A549 (cell line): ENCODE measurements at regions not wholly inside any gene's neighbourhood (a gene's known extent, or its start where the extent isn't known, plus 50 kb on each side); places are given as distances from the start of the nearest gene placed in this dataset.

ENCODE experiments used
- ATAC-seq, 2 experiments: fragments of 200-7000 bp in 1 of 2; fragments of >200 bp in 1 of 2; cut with Nextera tagmentation in 1 of 2; cut with Tn5 transposase in 1 of 2; 3 replicates each; pipeline versions ENCODE4 v1.8.0 to v1.9.1; 2018 to 2020; ENCODE audit warnings: mild to moderate bottlenecking in 1 of 2, moderate library complexity in 1 of 2
- CTCF ChIA-PET: fragments of 300-600 bp; sonication (Branson Sonifier 250); formaldehyde crosslinking; extraction: SDS; loops from one replicate; lab custom pipeline; 2021; ENCODE audit warnings: antibody characterized with exemption, inconsistent platforms; lab: Yijun Ruan, JAX
- POLR2A ChIA-PET: fragments of 350-600 bp; formaldehyde crosslinking; extraction: SDS; loops from one replicate; lab custom pipeline; 2021; ENCODE audit warnings: antibody characterized with exemption, inconsistent platforms; lab: Yijun Ruan, JAX
- DNase-seq, 2 experiments: peaks; one replicate each; pipeline versions ENCODE4 v3.0.0 to v3.0.0-alpha.2; 2011 to 2016; ENCODE audit warnings: low read depth in 1 of 2, low spot score in 1 of 2
- FAIRE-seq: peaks from 2 replicates; lab custom pipeline; 2011; peaks lifted over from hg19 to GRCh38; lab: Jason Lieb, UNC
- H3K27ac ChIP-seq, 2 experiments: fragments of >200 bp; sonication (Bioruptor Twin); formaldehyde crosslinking; 3 replicates each; pipeline ENCODE4 v1.5.1; 2016 to 2017
- H3K4me1 ChIP-seq: fragments of >200 bp; sonication (Bioruptor Twin); formaldehyde crosslinking; 3 replicates; pipeline ENCODE4 v1.6.1; 2016
- H3K4me2 ChIP-seq: fragments of >200 bp; sonication (Bioruptor Twin); formaldehyde crosslinking; 3 replicates; pipeline ENCODE4 v1.6.1; 2016
- H3K4me3 ChIP-seq: fragments of >200 bp; sonication (Bioruptor Twin); formaldehyde crosslinking; 3 replicates; pipeline ENCODE4 v1.5.1; 2016
- H3K9me3 ChIP-seq: fragments of >200 bp; sonication (Bioruptor Twin); formaldehyde crosslinking; 3 replicates; pipeline ENCODE4 v1.6.1; 2016
- BCL3 ChIP-seq: fragments of >200 bp; sonication (Bioruptor Twin); formaldehyde crosslinking; IDR thresholded peaks from 3 replicates; pipeline ENCODE4 v1.6.1; 2016
- BHLHE40 ChIP-seq: IDR thresholded peaks from 2 replicates; pipeline ENCODE4 v1.6.1; 2012; ENCODE audit warnings: low read depth, low read length, inconsistent platforms
- CBX2 ChIP-seq: fragments of 200-600 bp; sonication (generic); IDR thresholded peaks from 2 replicates; pipeline ENCODE4 v1.6.1; 2016; ENCODE audit warnings: low read depth, mild to moderate bottlenecking, borderline replicate concordance
- CHD4 ChIP-seq: fragments of 200-600 bp; sonication (generic); IDR thresholded peaks from 2 replicates; pipeline ENCODE4 v1.6.1; 2016; ENCODE audit warnings: antibody characterized with exemption, mild to moderate bottlenecking, borderline replicate concordance
- EP300 ChIP-seq, 2 experiments: fragments of >200 bp; sonication (Bioruptor Twin); formaldehyde crosslinking; IDR thresholded peaks; 2 replicates in 1 of 2; 3 replicates in 1 of 2; pipeline ENCODE4 v1.6.1; 2016 to 2017
- ESRRA ChIP-seq: fragments of 150-350 bp; IDR thresholded peaks from 2 replicates; pipeline ENCODE4 v1.6.1; 2014; ENCODE audit warnings: mild to moderate bottlenecking, low read length, borderline replicate concordance
- FOXS1 ChIP-seq: fragments of 250-450 bp; sonication (Bioruptor Pico); IDR thresholded peaks from 2 replicates; pipeline ENCODE4 v1.5.0; 2020; ENCODE audit warnings: mild to moderate bottlenecking, moderate library complexity
- GATA3 ChIP-seq: IDR thresholded peaks from 2 replicates; pipeline ENCODE4 v1.6.1; 2012; ENCODE audit warnings: borderline replicate concordance
- HDAC2 ChIP-seq: fragments of 200-600 bp; sonication (generic); IDR thresholded peaks from 2 replicates; pipeline ENCODE4 v1.6.1; 2016
- HMGXB4 ChIP-seq: fragments of 250-450 bp; sonication (Bioruptor Pico); IDR thresholded peaks from 2 replicates; pipeline ENCODE4 v1.5.0; 2021; ENCODE audit warnings: mild to moderate bottlenecking, moderate library complexity, borderline replicate concordance
- HOXA7 ChIP-seq: fragments of 250-450 bp; sonication (Bioruptor Pico); IDR thresholded peaks from 2 replicates; pipeline ENCODE4 v1.5.0; 2020; ENCODE audit warnings: mild to moderate bottlenecking, moderate library complexity
- KDM5A ChIP-seq: fragments of 200-600 bp; sonication (generic); IDR thresholded peaks from 2 replicates; pipeline ENCODE4 v1.6.1; 2016; ENCODE audit warnings: antibody characterized with exemption, mild to moderate bottlenecking
- MAFK ChIP-seq: fragments of 450-650 bp; IDR thresholded peaks from 2 replicates; pipeline ENCODE4 v1.6.1; 2014; ENCODE audit not compliant: partially characterized antibody
- NFE2L2 ChIP-seq: fragments of 150-350 bp; conservative IDR thresholded peaks from 2 replicates; pipeline ENCODE4 v1.6.1; 2014; ENCODE audit warnings: low read length
- NPAS2 ChIP-seq: fragments of 250-450 bp; sonication (Bioruptor Pico); IDR thresholded peaks from 2 replicates; pipeline ENCODE4 v1.8.0; 2022; ENCODE audit warnings: mild to moderate bottlenecking, moderate library complexity, borderline replicate concordance
- PHF8 ChIP-seq: fragments of 200-600 bp; sonication (generic); IDR thresholded peaks from 2 replicates; pipeline ENCODE4 v1.6.1; 2016; ENCODE audit warnings: low read depth, mild to moderate bottlenecking, antibody characterized with exemption, moderate library complexity, borderline replicate concordance
- RAD21 ChIP-seq, 2 experiments: fragments of >200 bp in 1 of 2; sonication (Bioruptor Twin) in 1 of 2; formaldehyde crosslinking in 1 of 2; IDR thresholded peaks in 1 of 2; conservative IDR thresholded peaks in 1 of 2; 2 replicates in 1 of 2; 3 replicates in 1 of 2; pipeline ENCODE4 v1.6.1; 2012 to 2018; ENCODE audit warnings: inconsistent platforms in 1 of 2
- SMC3 ChIP-seq: fragments of >200 bp; sonication (Bioruptor Twin); formaldehyde crosslinking; IDR thresholded peaks from 3 replicates; pipeline ENCODE4 v1.6.1; 2018; ENCODE audit warnings: inconsistent platforms
- SREBF2 ChIP-seq: fragments of 450-650 bp; IDR thresholded peaks from 2 replicates; pipeline ENCODE4 v1.6.1; 2014; ENCODE audit warnings: mild to moderate bottlenecking, moderate library complexity
- TP53 ChIP-seq: fragments of 250-450 bp; sonication (Bioruptor Pico); IDR thresholded peaks from 2 replicates; pipeline ENCODE4 v1.5.0; 2021; ENCODE audit warnings: mild to moderate bottlenecking, moderate library complexity
- USF2 ChIP-seq: fragments of 450-650 bp; IDR thresholded peaks from 2 replicates; pipeline ENCODE4 v1.6.1; 2014; ENCODE audit warnings: antibody characterized with exemption
- ZC3H11A ChIP-seq: fragments of 450-650 bp; IDR thresholded peaks from 2 replicates; pipeline ENCODE4 v1.6.1; 2014; ENCODE audit warnings: antibody characterized with exemption, mild to moderate bottlenecking
- WGBS: methylation state at CpG from one replicate; pipeline ENCODE4 v1.1.6; 2017; ENCODE audit errors: missing lambda C conversion rate; 5-methylcytosine and 5-hydroxymethylcytosine counted together

- ChIA-PET CTCF (no interaction called here), POLR2A (no interaction called here)
- DNase-seq (no peak), ATAC-seq (no peak), FAIRE-seq (no peak)
- H3K27ac ChIP-seq: no peak overlapping the region
- no peaks in the 10 kb centered on the region; the same call in 2 of the 3 replicates for H3K9me3 ChIP-seq
- H3K4me2 ChIP-seq: no peak overlapping the region
- no peak overlapping the region for H3K4me3 ChIP-seq
- TF ChIP-seq HOXA7 (CRISPR knock-in tag): no peak
- TF ChIP-seq PHF8: no peak
- no peak for TF ChIP-seq NPAS2 (CRISPR knock-in tag)
- TF ChIP-seq EP300 (IDR thresholded peaks at IDR 0.05): no peak
- TF ChIP-seq FOXS1 (CRISPR knock-in tag): no peak
- no peak for TF ChIP-seq SREBF2
- TF ChIP-seq CHD4: no peak
- no peak for TF ChIP-seq MAFK
- no peak for TF ChIP-seq KDM5A
- no peak for TF ChIP-seq BHLHE40
- TF ChIP-seq RAD21 (conservative IDR thresholded peaks at IDR 0.05 in 1 of 2, IDR thresholded peaks at IDR 0.05 in 1 of 2): no peak
- TF ChIP-seq USF2: no peak
- TF ChIP-seq BCL3: no peak
- WGBS: 30% methylated on average over 11 of the region's 11 CpGs
- H3K4me1 ChIP-seq: no peaks in the 10 kb centered on the region
Measured at GRCh38 chr10:42883993-42884983, 101.7 kb downstream of the BMS1 start.

- TF ChIP-seq TP53 (no peak), SMC3 (no peak), ZC3H11A (no peak), NPAS2 (CRISPR knock-in tag) (no peak), HDAC2 (no peak), GATA3 (no peak)
- TF ChIP-seq, all 56 proteins: peak for 0
- DNase-seq: no peak
- Histone ChIP-seq H3K27ac (no peak overlapping the region), H3K4me3 (no peak overlapping the region), H3K9me3 (no peaks in the 10 kb centered on the region; the same call in 2 of the 3 replicates), H3K4me1 (no peaks in the 10 kb centered on the region), H3K4me2 (no peak overlapping the region)
- FAIRE-seq: no peak
- ATAC-seq: no peak
- ChIA-PET CTCF (no interaction called here), POLR2A (no interaction called here)
- WGBS: 5% methylated on average over 8 of the region's 8 CpGs
Measured at GRCh38 chr10:42885491-42886270, 103.1 kb downstream of the BMS1 start.

- POLR2A ChIA-PET: no interaction called here
- 0% methylated on average over 1 of the region's 1 CpG for WGBS
Measured at GRCh38 chr10:42887734-42888503, 105.3 kb downstream of the BMS1 start.

More at GRCh38 chr10:42887734-42888503, 105.3 kb downstream of the BMS1 start:
- Histone ChIP-seq H3K4me2 (no peak overlapping the region), H3K4me1 (no peaks in the 10 kb centered on the region), H3K27ac (no peak overlapping the region), H3K4me3 (no peak overlapping the region), H3K9me3 (no peaks in the 10 kb centered on the region; the same call in 2 of the 3 replicates)
- ATAC-seq (no peak), FAIRE-seq (no peak), DNase-seq (no peak)
- TF ChIP-seq NFE2L2 (no peak), HMGXB4 (CRISPR knock-in tag) (no peak), CBX2 (no peak), ESRRA (no peak)
- CTCF ChIA-PET: no interaction called here
